Endothelial cell of umbilical vein (primary cell): ENCODE measurements at regions not wholly inside any gene's neighbourhood (a gene's known extent, or its start where the extent isn't known, plus 50 kb on each side); places are given as distances from the start of the nearest gene placed in this dataset.

ENCODE experiments used
- EZH2 ChIP-seq: IDR thresholded peaks from 2 replicates; pipeline ENCODE4 v1.6.1; 2012; ENCODE audit warnings: borderline replicate concordance, low read depth, mild to moderate bottlenecking, moderate library complexity, low read length, inconsistent platforms; ENCODE audit not compliant: severe bottlenecking
- JUN ChIP-seq: IDR thresholded peaks from 2 replicates; pipeline ENCODE4 v1.6.1; 2011; ENCODE audit warnings: borderline replicate concordance, low read depth; ENCODE audit not compliant: insufficient read length, insufficient read depth

- no peak for TF ChIP-seq JUN
- no peak for TF ChIP-seq EZH2
Observed at GRCh38 chr5:24391816-24392215, 253.0 kb downstream of the CDH10 start.
